ENCODE measurements at regions not wholly inside any gene's neighbourhood (a gene's known extent, or its start where the extent isn't known, plus 50 kb on each side); places are given as distances from the start of the nearest gene placed in this dataset.

GRCh38 chr10:130763071-130763470 is 548.5 kb downstream of the TCERG1L start:
- no peak for DNase-seq (ENCODE audit: low read depth, low spot score)

- DNase-seq (ENCODE audit: low read depth, low spot score) = no peak
Observed at GRCh38 chr10:130763491-130763890, 548.0 kb downstream of the TCERG1L start.

- no peak for DNase-seq (ENCODE audit: low read depth, low spot score)
Observed at GRCh38 chr10:130764651-130765050, 546.9 kb downstream of the TCERG1L start.

- no peak for DNase-seq (ENCODE audit: low read depth, low spot score)
Observed at GRCh38 chr10:130766071-130766470, 545.5 kb downstream of the TCERG1L start.

GRCh38 chr10:130767116-130767730 is 544.3 kb downstream of the TCERG1L start:
- DNase-seq (ENCODE audit: low read depth, low spot score) = no peak

- DNase-seq (ENCODE audit: low read depth, low spot score) = no peak
Observed at GRCh38 chr10:130769146-130770017, 542.1 kb downstream of the TCERG1L start.

- DNase-seq (ENCODE audit: low read depth, low spot score) = no peak
Observed at GRCh38 chr10:130770018-130770630, 541.4 kb downstream of the TCERG1L start.

- no peak for DNase-seq (ENCODE audit: low read depth, low spot score)
Observed at GRCh38 chr10:130771491-130771946, 540.0 kb downstream of the TCERG1L start.

- no peak for DNase-seq (ENCODE audit: low read depth, low spot score)
Observed at GRCh38 chr10:130772056-130772455, 539.5 kb downstream of the TCERG1L start.

- no peak for DNase-seq (ENCODE audit: low read depth, low spot score)
Observed at GRCh38 chr10:130772676-130773075, 538.8 kb downstream of the TCERG1L start.

- DNase-seq (ENCODE audit: low read depth, low spot score) = no peak
Observed at GRCh38 chr10:130773941-130774340, 537.6 kb downstream of the TCERG1L start.

GRCh38 chr10:130774871-130775270 is 536.6 kb downstream of the TCERG1L start:
- no peak for DNase-seq (ENCODE audit: low read depth, low spot score)

GRCh38 chr10:130775311-130775710 is 536.2 kb downstream of the TCERG1L start:
- no peak for DNase-seq (ENCODE audit: low read depth, low spot score)

GRCh38 chr10:130776724-130777123 is 534.8 kb downstream of the TCERG1L start:
- no peak for DNase-seq (ENCODE audit: low read depth, low spot score)

- DNase-seq (ENCODE audit: low read depth, low spot score) = no peak
Observed at GRCh38 chr10:130777507-130778165, 533.9 kb downstream of the TCERG1L start.

- no peak for DNase-seq (ENCODE audit: low read depth, low spot score)
Observed at GRCh38 chr10:130778166-130778545, 533.4 kb downstream of the TCERG1L start.

GRCh38 chr10:130780763-130781162 is 530.8 kb downstream of the TCERG1L start:
- DNase-seq (ENCODE audit: low read depth, low spot score) = no peak

- no peak for DNase-seq (ENCODE audit: low read depth, low spot score)
Observed at GRCh38 chr10:130781206-130781605, 530.3 kb downstream of the TCERG1L start.

GRCh38 chr10:130781623-130782022 is 529.9 kb downstream of the TCERG1L start:
- DNase-seq (ENCODE audit: low read depth, low spot score) = no peak

GRCh38 chr10:130782467-130782866 is 529.1 kb downstream of the TCERG1L start:
- no peak for DNase-seq (ENCODE audit: low read depth, low spot score)

- no peak for DNase-seq (ENCODE audit: low read depth, low spot score)
Observed at GRCh38 chr10:130784326-130784725, 527.2 kb downstream of the TCERG1L start.

- DNase-seq (ENCODE audit: low read depth, low spot score) = no peak
Observed at GRCh38 chr10:130786365-130786966, 525.1 kb downstream of the TCERG1L start.

Data from activated CD4-positive, CD25-positive, alpha-beta regulatory T cell treated with anti-CD3 and anti-CD28 coated beads, Interleukin-2, amount 50 U/mL, for 16 hours (primary cell).